A673 (cell line): ENCODE measurements at regions not wholly inside any gene's neighbourhood (a gene's known extent, or its start where the extent isn't known, plus 50 kb on each side); places are given as distances from the start of the nearest gene placed in this dataset.

Experiments used
- CTCF ChIP-seq: fragments of 300-800, 200-600 bp; sonication (generic); conservative IDR thresholded peaks from 2 replicates; pipeline ENCODE4 v1.5.1; 2017; ENCODE audit warnings: low read depth, mild to moderate bottlenecking, antibody characterized with exemption, low read length, moderate library complexity, mixed read lengths
- EZH2 ChIP-seq: fragments of 200-600 bp; sonication (generic); IDR thresholded peaks from 2 replicates; pipeline ENCODE4 v1.6.1; 2017; ENCODE audit warnings: borderline replicate concordance, low read depth, mild to moderate bottlenecking, mixed read lengths, antibody characterized with exemption, low read length; ENCODE audit not compliant: poor library complexity, severe bottlenecking

DNA sequence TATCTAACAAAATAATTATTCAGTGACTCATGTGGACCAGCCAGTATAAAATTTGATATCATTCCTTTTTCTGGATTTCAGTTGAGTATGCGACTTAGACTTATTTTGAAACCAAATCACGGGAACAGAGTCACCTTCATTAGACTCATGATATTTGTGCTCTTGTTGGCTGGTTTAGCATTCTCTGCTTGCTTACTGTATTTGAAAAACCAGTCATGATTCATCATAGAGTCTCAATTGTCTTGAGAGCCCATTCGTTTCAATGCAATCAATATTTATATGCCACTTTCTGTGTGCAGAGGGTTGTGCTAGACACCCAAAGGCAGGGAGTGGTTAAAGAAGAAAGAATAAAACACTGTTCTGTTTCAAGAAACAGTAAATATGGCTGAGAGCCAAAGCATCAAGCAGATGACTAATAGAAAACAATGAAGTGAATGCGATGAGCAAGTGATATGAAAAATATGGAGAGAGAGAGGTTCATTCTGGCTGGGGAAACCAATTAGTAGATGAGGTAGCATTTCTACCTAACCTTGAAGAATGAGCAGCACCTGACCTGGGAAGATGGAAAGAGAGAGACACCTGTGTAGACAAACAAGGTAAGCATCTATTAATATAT is 99.6 kb upstream of the MBNL2 start:
- no peak for TF ChIP-seq CTCF
- no peak for TF ChIP-seq EZH2
